H1 (cell line): ENCODE measurements at regions not wholly inside any gene's neighbourhood (a gene's known extent, or its start where the extent isn't known, plus 50 kb on each side); places are given as distances from the start of the nearest gene placed in this dataset.

ENCODE experiments used
- EGR1 ChIP-seq: IDR thresholded peaks from 2 replicates; pipeline ENCODE4 v1.6.1; 2011; ENCODE audit warnings: low read depth, low read length, borderline replicate concordance
- EP300 ChIP-seq, 2 experiments: IDR thresholded peaks; 1 replicate in 1 of 2; 2 replicates in 1 of 2; pipeline ENCODE4 v1.6.1; 2011 to 2012; ENCODE audit warnings: low read depth in 2 of 2, low read length in 2 of 2, mild to moderate bottlenecking in 2 of 2, borderline replicate concordance in 1 of 2, inconsistent platforms in 1 of 2, moderate library complexity in 1 of 2
- KDM1A ChIP-seq: fragments of 200-600, 300-600 bp; sonication (generic); IDR thresholded peaks from 2 replicates; pipeline ENCODE4 v1.7.1; 2016; ENCODE audit warnings: mild to moderate bottlenecking, low read length, borderline replicate concordance
- POU5F1 ChIP-seq: IDR thresholded peaks from 2 replicates; pipeline ENCODE4 v1.6.1; 2011; ENCODE audit warnings: low read depth, mild to moderate bottlenecking, low read length, moderate library complexity
- SAP30 ChIP-seq: fragments of 300-600 bp; sonication (generic); IDR thresholded peaks from 2 replicates; pipeline ENCODE4 v1.7.1; 2012; ENCODE audit warnings: low read length, moderate library complexity, mild to moderate bottlenecking, inconsistent platforms; ENCODE audit not compliant: insufficient read depth, insufficient replicate concordance
- SRF ChIP-seq: IDR thresholded peaks from 2 replicates; pipeline ENCODE4 v1.6.1; 2011; ENCODE audit warnings: mild to moderate bottlenecking, low read depth, low read length, moderate library complexity
- SUZ12 ChIP-seq: fragments of 200-600 bp; sonication (generic); IDR thresholded peaks from 2 replicates; pipeline ENCODE4 v1.6.1; 2012; ENCODE audit warnings: mild to moderate bottlenecking, inconsistent platforms, low read length, moderate library complexity, mixed read lengths
- TCF12 ChIP-seq: IDR thresholded peaks from 2 replicates; pipeline ENCODE4 v1.6.1; 2011; ENCODE audit warnings: low read depth, mild to moderate bottlenecking, low read length
- TEAD4 ChIP-seq: IDR thresholded peaks from 2 replicates; pipeline ENCODE4 v1.6.1; 2012; ENCODE audit warnings: low read depth, low read length, inconsistent platforms, mixed read lengths
- TF ChIP-seq, protein P1 (sequence below): fragments of 300-600 bp; sonication (generic); IDR thresholded peaks from 2 replicates; pipeline ENCODE4 v1.7.1; 2012; ENCODE audit warnings: low read length, moderate library complexity, mild to moderate bottlenecking, inconsistent platforms; ENCODE audit not compliant: insufficient replicate concordance
- TF ChIP-seq, protein P2 (sequence below): IDR thresholded peaks from 2 replicates; pipeline ENCODE4 v1.6.1; 2012; ENCODE audit warnings: inconsistent platforms

DNA sequence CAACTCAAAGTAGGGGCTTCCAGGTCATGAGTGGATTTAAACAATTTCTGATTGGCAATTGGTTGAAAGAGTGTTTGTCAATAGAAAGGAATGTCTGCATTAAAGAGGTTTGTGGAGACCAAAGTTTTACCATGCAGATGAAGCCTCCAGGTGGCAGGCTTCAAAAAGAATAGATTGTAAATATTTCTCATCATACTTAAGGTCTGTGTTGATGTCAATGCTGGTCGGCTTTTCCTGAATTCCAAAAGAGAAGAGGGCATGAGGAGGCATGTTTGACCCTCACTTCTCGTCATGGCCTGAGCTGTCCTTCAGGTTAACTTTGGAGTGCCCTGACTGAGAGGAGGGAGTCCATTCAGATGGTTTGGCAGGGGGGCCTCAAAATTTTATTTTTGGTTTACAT is 125.4 kb upstream of the RFC3 start (continued):
- TF ChIP-seq, protein P1, sequence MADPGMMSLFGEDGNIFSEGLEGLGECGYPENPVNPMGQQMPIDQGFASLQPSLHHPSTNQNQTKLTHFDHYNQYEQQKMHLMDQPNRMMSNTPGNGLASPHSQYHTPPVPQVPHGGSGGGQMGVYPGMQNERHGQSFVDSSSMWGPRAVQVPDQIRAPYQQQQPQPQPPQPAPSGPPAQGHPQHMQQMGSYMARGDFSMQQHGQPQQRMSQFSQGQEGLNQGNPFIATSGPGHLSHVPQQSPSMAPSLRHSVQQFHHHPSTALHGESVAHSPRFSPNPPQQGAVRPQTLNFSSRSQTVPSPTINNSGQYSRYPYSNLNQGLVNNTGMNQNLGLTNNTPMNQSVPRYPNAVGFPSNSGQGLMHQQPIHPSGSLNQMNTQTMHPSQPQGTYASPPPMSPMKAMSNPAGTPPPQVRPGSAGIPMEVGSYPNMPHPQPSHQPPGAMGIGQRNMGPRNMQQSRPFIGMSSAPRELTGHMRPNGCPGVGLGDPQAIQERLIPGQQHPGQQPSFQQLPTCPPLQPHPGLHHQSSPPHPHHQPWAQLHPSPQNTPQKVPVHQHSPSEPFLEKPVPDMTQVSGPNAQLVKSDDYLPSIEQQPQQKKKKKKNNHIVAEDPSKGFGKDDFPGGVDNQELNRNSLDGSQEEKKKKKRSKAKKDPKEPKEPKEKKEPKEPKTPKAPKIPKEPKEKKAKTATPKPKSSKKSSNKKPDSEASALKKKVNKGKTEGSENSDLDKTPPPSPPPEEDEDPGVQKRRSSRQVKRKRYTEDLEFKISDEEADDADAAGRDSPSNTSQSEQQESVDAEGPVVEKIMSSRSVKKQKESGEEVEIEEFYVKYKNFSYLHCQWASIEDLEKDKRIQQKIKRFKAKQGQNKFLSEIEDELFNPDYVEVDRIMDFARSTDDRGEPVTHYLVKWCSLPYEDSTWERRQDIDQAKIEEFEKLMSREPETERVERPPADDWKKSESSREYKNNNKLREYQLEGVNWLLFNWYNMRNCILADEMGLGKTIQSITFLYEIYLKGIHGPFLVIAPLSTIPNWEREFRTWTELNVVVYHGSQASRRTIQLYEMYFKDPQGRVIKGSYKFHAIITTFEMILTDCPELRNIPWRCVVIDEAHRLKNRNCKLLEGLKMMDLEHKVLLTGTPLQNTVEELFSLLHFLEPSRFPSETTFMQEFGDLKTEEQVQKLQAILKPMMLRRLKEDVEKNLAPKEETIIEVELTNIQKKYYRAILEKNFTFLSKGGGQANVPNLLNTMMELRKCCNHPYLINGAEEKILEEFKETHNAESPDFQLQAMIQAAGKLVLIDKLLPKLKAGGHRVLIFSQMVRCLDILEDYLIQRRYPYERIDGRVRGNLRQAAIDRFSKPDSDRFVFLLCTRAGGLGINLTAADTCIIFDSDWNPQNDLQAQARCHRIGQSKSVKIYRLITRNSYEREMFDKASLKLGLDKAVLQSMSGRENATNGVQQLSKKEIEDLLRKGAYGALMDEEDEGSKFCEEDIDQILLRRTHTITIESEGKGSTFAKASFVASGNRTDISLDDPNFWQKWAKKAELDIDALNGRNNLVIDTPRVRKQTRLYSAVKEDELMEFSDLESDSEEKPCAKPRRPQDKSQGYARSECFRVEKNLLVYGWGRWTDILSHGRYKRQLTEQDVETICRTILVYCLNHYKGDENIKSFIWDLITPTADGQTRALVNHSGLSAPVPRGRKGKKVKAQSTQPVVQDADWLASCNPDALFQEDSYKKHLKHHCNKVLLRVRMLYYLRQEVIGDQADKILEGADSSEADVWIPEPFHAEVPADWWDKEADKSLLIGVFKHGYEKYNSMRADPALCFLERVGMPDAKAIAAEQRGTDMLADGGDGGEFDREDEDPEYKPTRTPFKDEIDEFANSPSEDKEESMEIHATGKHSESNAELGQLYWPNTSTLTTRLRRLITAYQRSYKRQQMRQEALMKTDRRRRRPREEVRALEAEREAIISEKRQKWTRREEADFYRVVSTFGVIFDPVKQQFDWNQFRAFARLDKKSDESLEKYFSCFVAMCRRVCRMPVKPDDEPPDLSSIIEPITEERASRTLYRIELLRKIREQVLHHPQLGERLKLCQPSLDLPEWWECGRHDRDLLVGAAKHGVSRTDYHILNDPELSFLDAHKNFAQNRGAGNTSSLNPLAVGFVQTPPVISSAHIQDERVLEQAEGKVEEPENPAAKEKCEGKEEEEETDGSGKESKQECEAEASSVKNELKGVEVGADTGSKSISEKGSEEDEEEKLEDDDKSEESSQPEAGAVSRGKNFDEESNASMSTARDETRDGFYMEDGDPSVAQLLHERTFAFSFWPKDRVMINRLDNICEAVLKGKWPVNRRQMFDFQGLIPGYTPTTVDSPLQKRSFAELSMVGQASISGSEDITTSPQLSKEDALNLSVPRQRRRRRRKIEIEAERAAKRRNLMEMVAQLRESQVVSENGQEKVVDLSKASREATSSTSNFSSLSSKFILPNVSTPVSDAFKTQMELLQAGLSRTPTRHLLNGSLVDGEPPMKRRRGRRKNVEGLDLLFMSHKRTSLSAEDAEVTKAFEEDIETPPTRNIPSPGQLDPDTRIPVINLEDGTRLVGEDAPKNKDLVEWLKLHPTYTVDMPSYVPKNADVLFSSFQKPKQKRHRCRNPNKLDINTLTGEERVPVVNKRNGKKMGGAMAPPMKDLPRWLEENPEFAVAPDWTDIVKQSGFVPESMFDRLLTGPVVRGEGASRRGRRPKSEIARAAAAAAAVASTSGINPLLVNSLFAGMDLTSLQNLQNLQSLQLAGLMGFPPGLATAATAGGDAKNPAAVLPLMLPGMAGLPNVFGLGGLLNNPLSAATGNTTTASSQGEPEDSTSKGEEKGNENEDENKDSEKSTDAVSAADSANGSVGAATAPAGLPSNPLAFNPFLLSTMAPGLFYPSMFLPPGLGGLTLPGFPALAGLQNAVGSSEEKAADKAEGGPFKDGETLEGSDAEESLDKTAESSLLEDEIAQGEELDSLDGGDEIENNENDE: no peak
- no peak for TF ChIP-seq TCF12
- TF ChIP-seq KDM1A: no peak
- TF ChIP-seq SRF: no peak
- no peak for TF ChIP-seq TEAD4
- no peak for TF ChIP-seq EGR1
- no peak for TF ChIP-seq POU5F1
- no peak for TF ChIP-seq SAP30
- no peak for TF ChIP-seq EP300 (IDR thresholded peaks at IDR 0.05; ENCODE audit: borderline replicate concordance in 1 of 2, low read depth in 2 of 2, low read length in 2 of 2)
- TF ChIP-seq SUZ12: no peak
- TF ChIP-seq, protein P2, sequence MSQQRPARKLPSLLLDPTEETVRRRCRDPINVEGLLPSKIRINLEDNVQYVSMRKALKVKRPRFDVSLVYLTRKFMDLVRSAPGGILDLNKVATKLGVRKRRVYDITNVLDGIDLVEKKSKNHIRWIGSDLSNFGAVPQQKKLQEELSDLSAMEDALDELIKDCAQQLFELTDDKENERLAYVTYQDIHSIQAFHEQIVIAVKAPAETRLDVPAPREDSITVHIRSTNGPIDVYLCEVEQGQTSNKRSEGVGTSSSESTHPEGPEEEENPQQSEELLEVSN: no peak
